Spleen (tissue), 11 donors: ENCODE measurements at regions not wholly inside any gene's neighbourhood (a gene's known extent, or its start where the extent isn't known, plus 50 kb on each side); places are given as distances from the start of the nearest gene placed in this dataset.

Experiments used
- DNase-seq: peaks from one replicate; pipeline ENCODE4 v3.0.0-alpha.2; 2020
- H3K27ac ChIP-seq, 8 donors: fragments of 200-600 bp; sonication (generic) in 7 of 8; 1 replicate in 4 of 8; 2 replicates in 4 of 8; pipeline versions ENCODE4 v1.5.0 to v1.8.0; 2016 to 2021; ENCODE audit warnings: inconsistent platforms in 4 of 8, mild to moderate bottlenecking in 4 of 8, moderate library complexity in 1 of 8
- H3K27me3 ChIP-seq, 7 donors: fragments of 200-600 bp; sonication (generic) in 6 of 7; replicated peaks in 1 of 7; 1 replicate in 4 of 7; 2 replicates in 3 of 7; pipeline versions ENCODE4 v1.5.0 to v1.8.0; 2016 to 2021; ENCODE audit warnings: inconsistent platforms in 3 of 7, mild to moderate bottlenecking in 1 of 7
- H3K36me3 ChIP-seq, 6 donors: fragments of 200-600 bp; sonication (generic) in 5 of 6; 1 replicate in 4 of 6; 2 replicates in 2 of 6; pipeline versions ENCODE4 v1.5.0 to v1.8.0; 2016 to 2021; ENCODE audit warnings: inconsistent platforms in 2 of 6
- H3K4me1 ChIP-seq, 6 donors: fragments of 200-600 bp; sonication (generic) in 5 of 6; 1 replicate in 3 of 6; 2 replicates in 3 of 6; pipeline versions ENCODE4 v1.5.0 to v1.8.0; 2016 to 2021; ENCODE audit warnings: inconsistent platforms in 3 of 6
- H3K4me3 ChIP-seq, 8 donors: fragments of 200-600 bp; sonication (generic) in 7 of 8; 1 replicate in 4 of 8; 2 replicates in 4 of 8; pipeline versions ENCODE4 v1.5.0 to v1.8.0; 2016 to 2021; ENCODE audit warnings: inconsistent platforms in 4 of 8, mild to moderate bottlenecking in 4 of 8, moderate library complexity in 2 of 8
- H3K9me3 ChIP-seq, 8 donors: fragments of 200-600 bp; sonication (generic) in 7 of 8; 1 replicate in 4 of 8; 2 replicates in 4 of 8; pipeline versions ENCODE4 v1.5.0 to v1.8.0; 2016 to 2021; ENCODE audit warnings: inconsistent platforms in 4 of 8
- POLR2A ChIP-seq, 3 donors: fragments of 450-650 bp; IDR thresholded peaks; one replicate each; pipeline ENCODE4 v1.5.1; 2017; ENCODE audit warnings: antibody characterized with exemption in 3 of 3, mild to moderate bottlenecking in 1 of 3
- POLR2AphosphoS5 ChIP-seq, 3 donors: sonication (generic); formaldehyde crosslinking; IDR thresholded peaks; one replicate each; pipeline ENCODE4 v1.5.1; 2017; ENCODE audit warnings: antibody characterized with exemption in 3 of 3
- WGBS, 5 donors: extraction: QIAGEN DNeasy Blood & Tissue Kit in 3 of 5; methylation state at CpG; one replicate each; pipeline versions ENCODE4 v1.1.5 to v1.1.7; 2013 to 2018; 5-methylcytosine and 5-hydroxymethylcytosine counted together
- intact Hi-C: fragments of 100-400 bp; cut with DNase I; formaldehyde crosslinking; loops from one replicate; pipeline ENCODE4 v1.15.0; 2023; ENCODE audit warnings: low total_unique reads
- TF ChIP-seq, protein P1 (sequence below), 11 experiments: fragments of 200-600 bp in 7 of 11; fragments of 450-650 bp in 4 of 11; sonication (generic) in 4 of 11; IDR thresholded peaks in 8 of 11; conservative IDR thresholded peaks in 3 of 11; 1 replicate in 7 of 11; 2 replicates in 4 of 11; pipeline versions ENCODE4 v1.4.0 to v1.8.0; 2016 to 2021; ENCODE audit warnings: antibody characterized with exemption in 11 of 11, inconsistent platforms in 4 of 11, mild to moderate bottlenecking in 1 of 11
- donor health status: healthy with polysubstance abuse.
- donor health status: DM: no; HTN: no; CAD: no; lungs with moderate emphysema.
- donor health status: DM: no; HTN: no; CAD: no.
- donor health status: Bipolar disorder and iron deficiency.
- donor health status: healthy.
- donor health status: DM: no; HTN: no; CAD: no.
- donor health status: DM: yes; HTN: yes; CAD: no.

DNA sequence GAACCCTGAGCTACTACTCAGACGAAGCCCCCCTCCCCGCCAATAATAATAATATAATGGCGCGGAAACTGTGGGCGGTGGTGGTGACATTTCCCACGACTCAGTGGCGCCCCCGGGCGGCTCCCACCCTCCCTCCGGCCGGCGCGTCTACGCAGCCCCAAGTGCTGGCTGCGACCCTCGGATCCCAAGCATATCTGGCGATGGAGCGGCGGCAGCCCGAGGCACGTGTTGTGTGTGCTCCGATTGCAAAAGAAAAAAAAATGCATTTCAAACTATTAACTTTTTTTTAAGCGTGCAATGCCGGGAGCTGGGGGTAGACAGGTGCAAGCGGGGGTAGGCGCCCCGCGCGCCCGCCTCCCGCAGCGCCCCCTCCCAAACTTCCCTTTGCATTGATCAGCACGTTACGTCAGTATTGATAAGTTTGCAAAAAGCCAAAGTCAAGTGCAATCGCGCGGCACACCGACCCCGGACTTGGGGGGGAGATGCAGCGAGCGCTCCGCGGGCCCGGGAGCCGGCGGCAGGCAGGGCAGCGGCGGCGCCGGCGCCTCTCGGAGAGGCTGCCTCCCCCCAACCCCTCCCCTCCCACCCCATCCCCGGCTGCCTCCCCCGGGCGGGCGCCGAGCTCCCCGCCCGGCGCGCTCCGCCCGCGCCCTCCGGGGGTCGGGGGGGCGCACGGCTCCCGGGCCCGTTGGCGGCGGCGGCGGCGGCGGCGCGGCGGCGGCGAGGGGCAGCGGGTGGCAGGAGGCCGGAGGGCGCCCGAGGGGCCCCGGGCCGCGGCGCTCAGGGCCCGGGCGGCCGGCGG, 113.1 kb upstream of the MYL2 start:
- Histone ChIP-seq H3K27ac (no peak overlapping the region), H3K9me3 (no peaks in the 10 kb centered on the region), H3K4me1 (peaks cover 4 to 45% (median 28%) of the 10 kb centered on the region in 6 donors), H3K27me3 (peaks cover 0 to 100% (median 76%) of the 10 kb centered on the region in 7 donors), H3K4me3 (peak overlapping the region in 2 of 8 donors; percentile 37 to 64), H3K36me3 (no peaks in the 10 kb centered on the region)
- intact Hi-C loops: no loop called here
- WGBS, 5 donors: 1 to 3% (median 2%) methylated on average over 34 to 93 of the region's 93 CpGs
- TF ChIP-seq POLR2A (IDR thresholded peaks at IDR 0.05) (no peak), POLR2AphosphoS5 (IDR thresholded peaks at IDR 0.05) (no peak)
- TF ChIP-seq, protein P1, sequence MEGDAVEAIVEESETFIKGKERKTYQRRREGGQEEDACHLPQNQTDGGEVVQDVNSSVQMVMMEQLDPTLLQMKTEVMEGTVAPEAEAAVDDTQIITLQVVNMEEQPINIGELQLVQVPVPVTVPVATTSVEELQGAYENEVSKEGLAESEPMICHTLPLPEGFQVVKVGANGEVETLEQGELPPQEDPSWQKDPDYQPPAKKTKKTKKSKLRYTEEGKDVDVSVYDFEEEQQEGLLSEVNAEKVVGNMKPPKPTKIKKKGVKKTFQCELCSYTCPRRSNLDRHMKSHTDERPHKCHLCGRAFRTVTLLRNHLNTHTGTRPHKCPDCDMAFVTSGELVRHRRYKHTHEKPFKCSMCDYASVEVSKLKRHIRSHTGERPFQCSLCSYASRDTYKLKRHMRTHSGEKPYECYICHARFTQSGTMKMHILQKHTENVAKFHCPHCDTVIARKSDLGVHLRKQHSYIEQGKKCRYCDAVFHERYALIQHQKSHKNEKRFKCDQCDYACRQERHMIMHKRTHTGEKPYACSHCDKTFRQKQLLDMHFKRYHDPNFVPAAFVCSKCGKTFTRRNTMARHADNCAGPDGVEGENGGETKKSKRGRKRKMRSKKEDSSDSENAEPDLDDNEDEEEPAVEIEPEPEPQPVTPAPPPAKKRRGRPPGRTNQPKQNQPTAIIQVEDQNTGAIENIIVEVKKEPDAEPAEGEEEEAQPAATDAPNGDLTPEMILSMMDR (IDR thresholded peaks at IDR 0.05 in 8 of 11, conservative IDR thresholded peaks at IDR 0.05 in 3 of 11): no peak
- peak; percentile 47 for DNase-seq

DNA sequence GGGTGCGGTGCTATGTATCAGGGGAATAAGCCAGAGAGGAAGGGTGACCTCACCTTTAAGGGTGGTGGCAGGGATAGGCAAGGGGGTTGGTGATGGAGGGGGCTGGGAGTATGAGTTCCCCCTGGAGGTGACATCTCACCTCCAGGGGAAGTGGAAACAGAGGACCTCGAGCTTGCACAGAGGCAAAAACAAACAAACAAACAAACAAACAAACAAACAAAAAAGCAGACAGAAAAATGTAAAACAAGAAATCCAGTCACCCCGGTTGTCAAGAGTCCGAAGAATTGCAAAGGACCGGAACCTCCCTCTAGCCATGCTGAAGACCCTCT, 112.2 kb upstream of the MYL2 start:
- Histone ChIP-seq H3K4me1 (peaks cover 4 to 45% (median 28%) of the 10 kb centered on the region in 6 donors), H3K9me3 (no peaks in the 10 kb centered on the region), H3K4me3 (no peak overlapping the region), H3K27me3 (peaks cover 0 to 98% (median 69%) of the 10 kb centered on the region in 7 donors), H3K27ac (no peak overlapping the region), H3K36me3 (no peaks in the 10 kb centered on the region)
- no peak for DNase-seq
- 33 to 43% (median 40%) methylated on average over 5 of the region's 5 CpGs for WGBS, 5 donors
- intact Hi-C loops: no loop called here
- TF ChIP-seq, protein P1 (IDR thresholded peaks at IDR 0.05 in 8 of 11, conservative IDR thresholded peaks at IDR 0.05 in 3 of 11): no peak
- TF ChIP-seq POLR2A (IDR thresholded peaks at IDR 0.05) (no peak), POLR2AphosphoS5 (IDR thresholded peaks at IDR 0.05) (no peak)

DNA sequence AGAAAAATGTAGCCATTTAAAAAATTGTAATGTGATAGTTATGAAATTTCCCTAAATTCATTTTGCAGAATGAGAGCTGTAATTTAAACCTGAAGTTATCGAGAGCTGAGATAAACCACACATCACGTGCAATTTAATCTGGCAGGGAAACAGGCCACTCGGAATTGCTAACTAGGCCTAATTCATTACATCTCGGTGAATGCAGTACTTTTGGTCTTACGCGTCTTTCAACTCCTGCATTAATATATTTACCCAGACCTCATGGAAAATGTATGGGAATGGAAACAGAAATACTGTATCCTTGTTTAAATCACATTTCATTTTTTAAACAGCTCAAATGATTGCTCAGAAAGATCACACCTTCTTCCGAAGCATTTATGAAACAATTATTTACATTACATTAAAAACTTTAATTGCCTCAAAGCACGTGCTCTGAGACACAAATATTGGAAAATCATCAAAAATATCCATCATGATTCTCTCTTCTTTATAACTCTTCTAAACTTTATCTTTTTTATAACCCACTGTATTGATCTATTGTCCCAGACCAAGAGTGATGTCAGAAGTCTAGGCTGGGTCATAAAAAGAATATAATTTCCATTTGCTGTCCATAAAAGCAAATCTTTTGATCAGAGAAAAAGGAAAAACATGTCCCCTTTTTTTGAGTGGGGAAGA, 111.7 kb upstream of the MYL2 start:
- TF ChIP-seq POLR2A (IDR thresholded peaks at IDR 0.05) (no peak), POLR2AphosphoS5 (IDR thresholded peaks at IDR 0.05) (no peak)
- TF ChIP-seq, protein P1 (IDR thresholded peaks at IDR 0.05 in 8 of 11, conservative IDR thresholded peaks at IDR 0.05 in 3 of 11): no peak
- 85 to 93% (median 90%) methylated on average over 8 of the region's 8 CpGs for WGBS, 5 donors
- H3K9me3 ChIP-seq: no peaks in the 10 kb centered on the region
- intact Hi-C loops: no loop called here
- no peak for DNase-seq
- no peaks in the 10 kb centered on the region for H3K36me3 ChIP-seq
- H3K4me1 ChIP-seq: peaks cover 4 to 42% (median 28%) of the 10 kb centered on the region in 6 donors
- peaks cover 0 to 98% (median 64%) of the 10 kb centered on the region in 7 donors for H3K27me3 ChIP-seq
- no peak overlapping the region for H3K27ac ChIP-seq
- no peak overlapping the region for H3K4me3 ChIP-seq

DNA sequence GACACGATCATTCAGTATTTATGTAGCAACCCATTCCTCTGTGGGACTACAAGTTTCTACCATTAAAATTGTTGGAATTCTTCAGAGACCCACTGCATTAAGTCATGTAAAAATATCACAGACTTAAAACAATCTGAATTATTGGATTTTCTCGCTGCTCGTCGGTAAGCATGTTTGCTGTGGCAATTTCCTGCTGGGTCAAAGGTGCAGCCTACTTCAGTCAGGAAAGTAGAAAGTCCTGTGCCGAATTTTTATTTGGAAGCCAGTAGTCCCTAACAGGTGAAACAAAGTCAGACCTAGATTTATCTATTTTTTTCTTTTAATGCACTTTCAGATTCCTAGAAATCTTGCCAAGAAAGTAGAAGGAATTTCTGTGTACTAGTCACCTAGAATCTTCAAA, 110.4 kb upstream of the MYL2 start:
- intact Hi-C loops: no loop called here
- Histone ChIP-seq H3K9me3 (no peaks in the 10 kb centered on the region), H3K27me3 (peaks cover 0 to 97% (median 52%) of the 10 kb centered on the region in 7 donors), H3K4me1 (peaks cover 4 to 30% (median 23%) of the 10 kb centered on the region in 6 donors), H3K36me3 (no peaks in the 10 kb centered on the region), H3K4me3 (no peak overlapping the region), H3K27ac (no peak overlapping the region)
- 51 to 68% (median 64%) methylated on average over 5 of the region's 5 CpGs for WGBS, 5 donors
- TF ChIP-seq, protein P1 (IDR thresholded peaks at IDR 0.05 in 8 of 11, conservative IDR thresholded peaks at IDR 0.05 in 3 of 11): no peak
- TF ChIP-seq POLR2A (IDR thresholded peaks at IDR 0.05): no peak
- no peak for TF ChIP-seq POLR2AphosphoS5 (IDR thresholded peaks at IDR 0.05)
- DNase-seq: no peak
